Upper lobe of right lung (tissue), 1 donor: ENCODE measurements at regions not wholly inside any gene's neighbourhood (a gene's known extent, or its start where the extent isn't known, plus 50 kb on each side); places are given as distances from the start of the nearest gene placed in this dataset.

Experiments
- ATAC-seq: fragments of 200-7000 bp; cut with Tn5 transposase; one replicate; pipeline ENCODE4 v1.9.1; 2020; ENCODE audit warnings: mild to moderate bottlenecking, moderate library complexity
- DNase-seq: peaks from one replicate; pipeline ENCODE4 v3.0.0-alpha.2; 2020
- H3K27ac ChIP-seq: fragments of 200-600 bp; one replicate; pipeline ENCODE4 v1.8.0; 2022
- H3K27me3 ChIP-seq: fragments of 200-600 bp; one replicate; pipeline ENCODE4 v1.8.0; 2022; ENCODE audit warnings: mild to moderate bottlenecking
- H3K36me3 ChIP-seq: fragments of 200-600 bp; one replicate; pipeline ENCODE4 v1.8.0; 2022
- H3K4me1 ChIP-seq: fragments of 200-600 bp; one replicate; pipeline ENCODE4 v1.8.0; 2022
- H3K4me3 ChIP-seq: fragments of 200-600 bp; one replicate; pipeline ENCODE4 v1.8.0; 2022; ENCODE audit warnings: mild to moderate bottlenecking
- H3K9me3 ChIP-seq: fragments of 200-600 bp; one replicate; pipeline ENCODE4 v1.8.0; 2022
- CTCF ChIP-seq: fragments of 200-600 bp; IDR thresholded peaks from one replicate; pipeline ENCODE4 v1.8.0; 2022; ENCODE audit warnings: antibody characterized with exemption
- intact Hi-C: fragments of 100-400 bp; cut with DNase I; formaldehyde crosslinking; loops from one replicate; pipeline ENCODE4 v1.11.0; 2022
- donor health status: DM: no; HTN: yes; CAD: no; lungs with severe emphysema.

DNA sequence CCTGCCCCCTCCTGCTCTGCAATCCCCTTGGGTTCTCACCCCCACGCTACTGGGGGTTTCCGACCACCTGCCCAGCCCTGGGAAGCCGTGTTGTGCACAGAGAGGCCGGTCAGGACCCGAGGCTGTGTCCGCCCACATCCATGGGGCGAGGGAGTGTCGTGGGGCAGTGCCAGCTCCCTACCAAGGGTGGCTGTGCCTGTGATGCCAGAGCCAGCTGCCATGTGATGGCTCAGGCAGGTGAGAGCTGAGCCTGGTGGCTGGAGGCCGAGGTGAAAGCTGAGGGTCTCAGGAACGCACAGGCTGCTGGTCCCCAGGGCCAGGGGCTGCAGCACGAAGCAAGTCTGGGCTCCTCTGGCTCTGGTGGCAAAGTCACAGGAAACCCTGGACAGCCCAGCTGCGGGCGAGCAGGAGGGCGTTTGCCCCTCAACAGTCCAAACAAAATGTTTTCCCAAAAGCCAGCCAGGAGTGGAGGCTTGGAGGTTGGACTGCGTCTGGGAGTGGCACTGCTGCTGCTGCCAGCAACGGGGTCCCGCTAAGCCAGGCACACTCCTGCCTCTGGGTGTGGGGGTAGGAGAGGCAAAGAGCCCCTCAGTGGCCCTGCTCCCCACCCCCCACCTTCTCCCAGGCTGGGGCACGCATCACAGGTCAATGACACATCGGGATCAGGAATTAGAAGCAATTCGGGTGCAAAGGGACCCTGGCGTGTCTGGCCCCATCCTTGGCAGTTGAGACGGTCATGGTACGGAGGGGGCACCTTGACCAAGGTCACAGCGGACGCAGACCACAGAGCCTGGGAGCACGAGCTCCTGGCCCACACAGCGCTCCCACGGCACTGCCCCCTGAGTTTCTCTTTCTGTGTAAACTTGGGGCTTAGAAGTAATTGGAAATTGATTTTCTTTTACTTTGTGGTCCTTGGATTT is 72.4 kb upstream of the GPC1 start:
- no peak for ATAC-seq
- no peak for DNase-seq
- intact Hi-C loops, result no loop called here
- Histone ChIP-seq H3K9me3 (peaks cover 11% of the 10 kb centered on the region), H3K4me3 (no peak overlapping the region), H3K4me1 (no peaks in the 10 kb centered on the region), H3K27ac (no peak overlapping the region), H3K27me3 (no peaks in the 10 kb centered on the region), H3K36me3 (no peaks in the 10 kb centered on the region)
- TF ChIP-seq CTCF, result no peak

DNA sequence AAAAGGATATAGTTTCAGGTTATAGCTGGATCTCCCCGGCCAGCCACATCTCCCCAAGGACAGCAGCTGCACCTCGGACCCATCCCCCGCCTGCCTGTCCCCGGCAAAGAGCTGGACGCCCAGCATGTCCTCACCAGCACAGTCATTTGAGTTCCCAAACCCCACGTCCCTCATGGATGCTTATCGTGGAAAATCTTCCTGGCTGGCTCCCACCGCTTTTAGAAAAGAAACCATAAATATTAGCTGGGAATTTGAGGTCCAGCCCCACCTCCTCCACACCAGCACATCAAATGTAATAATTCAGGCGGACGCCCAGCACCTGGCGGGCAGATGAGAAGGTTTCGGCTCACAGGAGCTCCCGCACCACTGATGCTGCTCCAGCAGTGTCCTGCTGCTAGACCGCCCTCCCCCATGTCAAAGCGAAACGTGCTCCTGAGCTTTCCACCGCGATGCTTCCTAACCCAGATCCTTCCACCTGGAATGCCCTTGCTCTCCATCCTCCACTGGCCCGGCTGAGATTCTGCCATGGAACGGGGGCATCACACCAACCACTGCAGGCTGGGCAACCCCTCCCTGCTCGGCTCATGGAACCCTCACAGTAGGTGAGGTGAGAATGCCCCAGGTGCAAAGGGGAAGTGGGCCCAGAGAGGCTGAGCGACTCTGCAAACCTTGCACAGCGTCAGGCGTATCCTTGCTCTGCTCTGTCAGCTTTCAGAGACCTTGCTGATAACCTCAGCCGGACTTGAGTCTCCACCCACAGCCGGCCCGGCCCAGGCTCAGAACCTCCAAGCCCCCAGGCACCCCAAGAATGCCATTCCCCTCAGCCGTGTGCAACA is 71.5 kb upstream of the GPC1 start:
- H3K27ac ChIP-seq, result no peak overlapping the region
- DNase-seq, result no peak
- H3K4me3 ChIP-seq, result no peak overlapping the region
- no peaks in the 10 kb centered on the region for H3K27me3 ChIP-seq
- no peak for ATAC-seq
- intact Hi-C loops, result no loop called here
- no peak for TF ChIP-seq CTCF
- H3K36me3 ChIP-seq, result no peaks in the 10 kb centered on the region
- no peaks in the 10 kb centered on the region for H3K4me1 ChIP-seq
- peaks cover 11% of the 10 kb centered on the region for H3K9me3 ChIP-seq

DNA sequence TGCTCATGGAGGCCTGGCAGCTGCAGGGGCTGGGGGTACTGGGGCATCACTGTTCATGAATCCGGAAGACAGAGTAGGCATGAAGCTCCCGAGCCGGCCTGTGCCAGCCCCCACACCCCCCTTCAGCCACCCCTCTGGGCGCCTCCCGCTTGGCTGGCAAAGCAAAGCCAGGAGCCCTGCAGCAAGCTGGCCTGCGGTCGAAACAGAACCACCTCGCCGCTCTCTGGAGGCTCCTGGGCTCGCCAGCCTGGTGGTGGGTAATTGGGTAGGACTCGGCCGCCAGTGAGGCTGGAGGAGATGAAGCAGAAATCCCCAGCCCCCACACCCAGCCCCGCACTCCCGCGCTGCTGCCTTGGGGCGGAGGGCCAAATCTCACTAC is 70.9 kb upstream of the GPC1 start:
- no peaks in the 10 kb centered on the region for H3K36me3 ChIP-seq
- TF ChIP-seq CTCF, result no peak
- no peak overlapping the region for H3K27ac ChIP-seq
- intact Hi-C loops, result no loop called here
- no peak overlapping the region for H3K4me3 ChIP-seq
- H3K9me3 ChIP-seq, result peaks cover 11% of the 10 kb centered on the region
- ATAC-seq, result no peak
- no peaks in the 10 kb centered on the region for H3K27me3 ChIP-seq
- H3K4me1 ChIP-seq, result peaks cover 2% of the 10 kb centered on the region
- DNase-seq, result no peak

DNA sequence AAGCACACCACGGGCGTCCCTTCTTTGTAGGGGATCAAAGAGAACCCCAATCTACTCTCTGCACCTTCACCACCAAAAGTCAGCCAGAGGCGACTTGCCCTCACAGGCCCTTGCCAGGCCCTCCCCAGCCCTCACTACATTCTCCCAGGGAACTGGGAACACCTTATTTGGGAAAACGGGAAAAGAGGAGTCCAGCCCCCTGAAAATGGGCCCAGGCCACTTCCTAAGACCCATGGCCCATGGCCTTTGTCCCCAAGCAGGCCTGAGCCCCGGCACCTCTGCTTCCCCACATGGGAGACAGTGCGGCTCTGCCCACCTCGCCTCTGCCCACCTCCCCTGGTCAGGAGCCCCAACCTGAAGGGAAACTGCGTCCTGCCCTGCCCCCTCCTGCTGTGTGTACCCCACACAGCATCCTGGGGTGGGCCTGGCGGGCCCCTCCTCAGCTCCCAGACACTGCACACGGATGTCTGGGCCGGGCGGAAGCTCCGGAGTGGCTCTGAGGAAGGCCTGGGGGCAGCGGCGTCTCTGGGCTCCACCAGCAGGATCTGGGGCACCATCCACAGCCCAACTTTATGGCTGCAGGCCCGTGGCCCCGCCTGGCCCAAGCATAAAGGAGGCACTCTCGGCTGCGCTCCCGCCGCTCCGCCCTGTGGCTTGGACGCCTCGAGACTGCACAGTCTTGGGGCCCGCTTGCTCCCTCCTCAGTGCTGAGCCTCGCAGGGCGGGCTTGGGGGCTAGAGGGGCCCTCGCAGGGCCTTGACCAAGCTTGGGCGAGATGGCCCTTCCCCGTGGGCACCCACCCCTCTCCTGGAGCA is 70.3 kb upstream of the GPC1 start:
- no peak overlapping the region for H3K27ac ChIP-seq
- no peak for TF ChIP-seq CTCF
- peaks cover 8% of the 10 kb centered on the region for H3K4me1 ChIP-seq
- H3K36me3 ChIP-seq, result no peaks in the 10 kb centered on the region
- H3K4me3 ChIP-seq, result no peak overlapping the region
- intact Hi-C loops, result no loop called here
- H3K27me3 ChIP-seq, result no peaks in the 10 kb centered on the region
- DNase-seq (no peak), ATAC-seq (no peak)
- peaks cover 5% of the 10 kb centered on the region for H3K9me3 ChIP-seq

DNA sequence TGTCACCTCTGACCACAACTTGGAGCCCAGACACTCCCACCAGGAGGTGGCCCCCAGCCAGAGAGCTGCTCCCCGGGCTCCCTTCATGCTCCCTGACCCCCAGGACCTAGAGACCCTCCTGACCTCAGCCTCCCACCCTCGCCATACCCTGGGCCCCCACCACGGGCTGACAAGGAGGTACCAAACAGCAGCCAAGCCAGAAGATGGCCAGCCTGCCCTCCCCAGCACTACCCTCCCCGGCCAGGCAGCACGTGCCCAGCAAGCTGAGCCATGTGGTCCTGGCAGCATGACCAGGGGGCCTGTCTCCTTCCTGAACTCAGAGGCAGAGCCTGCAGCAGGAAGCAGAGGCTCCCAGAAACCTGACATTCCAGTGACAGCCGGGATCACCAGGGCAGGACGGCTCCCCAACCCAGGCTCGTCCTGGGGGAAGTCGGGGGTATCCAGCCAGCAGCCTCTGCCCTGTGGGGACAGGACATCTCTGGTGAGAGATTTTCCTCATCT is 69.4 kb upstream of the GPC1 start:
- H3K9me3 ChIP-seq, result no peaks in the 10 kb centered on the region
- H3K4me1 ChIP-seq, result peaks cover 12% of the 10 kb centered on the region
- H3K27me3 ChIP-seq, result no peaks in the 10 kb centered on the region
- intact Hi-C loops, result no loop called here
- no peak for DNase-seq
- H3K4me3 ChIP-seq, result no peak overlapping the region
- no peak overlapping the region for H3K27ac ChIP-seq
- ATAC-seq, result no peak
- no peak for TF ChIP-seq CTCF
- no peaks in the 10 kb centered on the region for H3K36me3 ChIP-seq
